HEK293 (cell line): ENCODE measurements at regions not wholly inside any gene's neighbourhood (a gene's known extent, or its start where the extent isn't known, plus 50 kb on each side); places are given as distances from the start of the nearest gene placed in this dataset.

Experiments used
- SALL2 ChIP-seq: fragments of 450-650 bp; formaldehyde crosslinking; IDR thresholded peaks from 2 replicates; pipeline ENCODE4 v1.5.0; 2017; ENCODE audit warnings: missing biosample characterization, mild to moderate bottlenecking, missing genetic modification characterization, borderline replicate concordance
- ZNF138 ChIP-seq: fragments of 450-650 bp; formaldehyde crosslinking; IDR thresholded peaks from 2 replicates; pipeline ENCODE4 v1.5.1; 2016; ENCODE audit warnings: missing biosample characterization, missing genetic modification characterization, borderline replicate concordance
- ZNF174 ChIP-seq: fragments of 450-650 bp; formaldehyde crosslinking; IDR thresholded peaks from 2 replicates; pipeline ENCODE4 v1.5.0; 2017; ENCODE audit warnings: missing biosample characterization, mild to moderate bottlenecking, missing genetic modification characterization
- TF ChIP-seq, protein P1 (sequence below): fragments of 450-650 bp; formaldehyde crosslinking; IDR thresholded peaks from 2 replicates; pipeline ENCODE4 v1.5.1; 2016; ENCODE audit warnings: missing biosample characterization, missing genetic modification characterization
- TF ChIP-seq, protein P2 (sequence below): fragments of 450-650 bp; formaldehyde crosslinking; IDR thresholded peaks from 2 replicates; pipeline ENCODE4 v1.5.0; 2017; ENCODE audit warnings: missing biosample characterization, missing genetic modification characterization, borderline replicate concordance

DNA sequence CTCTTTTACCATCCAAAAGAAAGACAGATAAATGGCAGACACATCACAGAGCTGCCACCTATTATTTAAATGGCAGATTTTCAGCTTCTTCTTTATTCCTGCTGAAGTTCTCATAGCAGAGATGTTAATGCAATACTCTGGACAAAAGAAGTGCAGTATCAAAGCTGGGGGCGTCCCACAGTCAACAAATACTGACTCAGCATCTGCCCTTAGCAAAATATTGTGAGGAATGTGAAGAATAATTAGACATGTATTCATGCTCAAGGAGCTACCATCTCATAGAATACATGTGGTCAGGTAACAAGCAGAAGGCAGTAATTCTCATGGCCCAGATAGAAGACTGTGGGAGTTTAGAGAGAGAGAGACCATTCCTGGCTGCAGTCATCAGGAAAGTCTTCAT lies 108.0 kb upstream of the TANK start:
- TF ChIP-seq ZNF174 (tag by site-specific recombination), result no peak
- TF ChIP-seq, protein P1, sequence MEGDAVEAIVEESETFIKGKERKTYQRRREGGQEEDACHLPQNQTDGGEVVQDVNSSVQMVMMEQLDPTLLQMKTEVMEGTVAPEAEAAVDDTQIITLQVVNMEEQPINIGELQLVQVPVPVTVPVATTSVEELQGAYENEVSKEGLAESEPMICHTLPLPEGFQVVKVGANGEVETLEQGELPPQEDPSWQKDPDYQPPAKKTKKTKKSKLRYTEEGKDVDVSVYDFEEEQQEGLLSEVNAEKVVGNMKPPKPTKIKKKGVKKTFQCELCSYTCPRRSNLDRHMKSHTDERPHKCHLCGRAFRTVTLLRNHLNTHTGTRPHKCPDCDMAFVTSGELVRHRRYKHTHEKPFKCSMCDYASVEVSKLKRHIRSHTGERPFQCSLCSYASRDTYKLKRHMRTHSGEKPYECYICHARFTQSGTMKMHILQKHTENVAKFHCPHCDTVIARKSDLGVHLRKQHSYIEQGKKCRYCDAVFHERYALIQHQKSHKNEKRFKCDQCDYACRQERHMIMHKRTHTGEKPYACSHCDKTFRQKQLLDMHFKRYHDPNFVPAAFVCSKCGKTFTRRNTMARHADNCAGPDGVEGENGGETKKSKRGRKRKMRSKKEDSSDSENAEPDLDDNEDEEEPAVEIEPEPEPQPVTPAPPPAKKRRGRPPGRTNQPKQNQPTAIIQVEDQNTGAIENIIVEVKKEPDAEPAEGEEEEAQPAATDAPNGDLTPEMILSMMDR (tag by site-specific recombination), result no peak
- TF ChIP-seq, protein P2, sequence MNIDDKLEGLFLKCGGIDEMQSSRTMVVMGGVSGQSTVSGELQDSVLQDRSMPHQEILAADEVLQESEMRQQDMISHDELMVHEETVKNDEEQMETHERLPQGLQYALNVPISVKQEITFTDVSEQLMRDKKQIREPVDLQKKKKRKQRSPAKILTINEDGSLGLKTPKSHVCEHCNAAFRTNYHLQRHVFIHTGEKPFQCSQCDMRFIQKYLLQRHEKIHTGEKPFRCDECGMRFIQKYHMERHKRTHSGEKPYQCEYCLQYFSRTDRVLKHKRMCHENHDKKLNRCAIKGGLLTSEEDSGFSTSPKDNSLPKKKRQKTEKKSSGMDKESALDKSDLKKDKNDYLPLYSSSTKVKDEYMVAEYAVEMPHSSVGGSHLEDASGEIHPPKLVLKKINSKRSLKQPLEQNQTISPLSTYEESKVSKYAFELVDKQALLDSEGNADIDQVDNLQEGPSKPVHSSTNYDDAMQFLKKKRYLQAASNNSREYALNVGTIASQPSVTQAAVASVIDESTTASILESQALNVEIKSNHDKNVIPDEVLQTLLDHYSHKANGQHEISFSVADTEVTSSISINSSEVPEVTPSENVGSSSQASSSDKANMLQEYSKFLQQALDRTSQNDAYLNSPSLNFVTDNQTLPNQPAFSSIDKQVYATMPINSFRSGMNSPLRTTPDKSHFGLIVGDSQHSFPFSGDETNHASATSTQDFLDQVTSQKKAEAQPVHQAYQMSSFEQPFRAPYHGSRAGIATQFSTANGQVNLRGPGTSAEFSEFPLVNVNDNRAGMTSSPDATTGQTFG (tag by site-specific recombination), result no peak
- TF ChIP-seq ZNF138 (tag by site-specific recombination), result no peak
- no peak for TF ChIP-seq SALL2 (tag by site-specific recombination)
